GM19397 (cell line): ENCODE measurements at regions not wholly inside any gene's neighbourhood (a gene's known extent, or its start where the extent isn't known, plus 50 kb on each side); places are given as distances from the start of the nearest gene placed in this dataset.
A peak's percentile ranks its signal among the peaks of the same experiment; 100 is the strongest.

Experiments used
- ATAC-seq: cut with Tn5 transposase; IDR thresholded peaks from one replicate; pipeline ENCODE4 v1.9.1; 2021; ENCODE audit warnings: mild to moderate bottlenecking, moderate library complexity; ENCODE audit not compliant: unreplicated experiment

DNA sequence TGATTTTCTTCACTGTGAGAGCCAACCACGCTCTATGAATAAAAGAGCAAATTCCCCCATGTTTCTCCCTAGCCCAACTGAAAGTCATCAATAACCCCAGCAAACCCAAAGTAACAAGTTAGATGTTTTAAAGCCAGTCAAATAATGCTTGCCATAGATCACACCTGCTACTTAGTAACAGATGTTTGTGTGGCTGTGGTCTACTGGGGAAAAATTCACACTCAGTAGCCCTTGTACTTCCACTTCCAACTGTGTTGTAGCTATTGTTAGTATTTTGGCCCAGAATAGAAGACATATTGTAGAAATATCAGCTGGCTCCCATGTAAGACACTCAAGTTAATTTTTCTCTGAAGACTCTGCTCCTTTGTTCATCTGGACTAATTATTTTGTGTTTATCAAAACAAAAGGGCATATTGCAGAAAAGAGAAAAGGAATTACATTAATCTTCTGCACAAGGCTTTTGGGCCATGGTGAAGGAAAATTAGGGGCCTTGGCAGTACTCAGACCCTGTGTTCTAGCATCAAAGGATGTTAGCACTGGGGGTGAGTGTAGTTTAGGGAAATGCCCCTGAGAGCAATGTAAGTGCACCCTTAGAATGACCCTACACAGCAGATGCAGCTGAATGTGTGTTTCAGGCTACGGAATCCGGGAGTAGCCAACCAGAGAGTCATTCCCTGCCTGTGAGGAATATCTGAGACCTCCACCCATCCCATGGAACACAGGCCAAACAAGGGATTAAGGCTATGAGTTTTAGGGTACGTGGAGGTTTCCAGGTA is 521.9 kb downstream of the EPHA4 start:
- ATAC-seq = peak; percentile 72

DNA sequence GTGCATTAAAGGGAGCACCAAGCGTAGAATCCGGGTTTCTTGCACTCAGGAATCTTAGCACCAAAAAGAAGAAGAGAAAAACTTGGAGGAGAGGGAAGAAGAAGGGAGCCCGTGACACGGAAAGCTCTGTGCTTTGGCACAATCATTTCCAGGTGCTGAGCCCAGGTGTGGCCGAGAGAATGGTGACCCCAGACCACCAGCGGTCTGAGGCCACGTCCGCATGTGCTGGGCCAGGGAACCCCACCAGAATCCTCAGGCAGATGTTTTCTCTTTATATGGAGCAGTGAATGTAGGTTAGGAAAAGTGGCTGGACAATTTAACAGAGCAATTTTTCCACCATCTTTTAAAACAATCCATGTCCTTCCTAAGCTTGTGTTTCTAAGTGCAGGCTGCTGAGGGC is 520.9 kb downstream of the EPHA4 start:
- no peak for ATAC-seq

DNA sequence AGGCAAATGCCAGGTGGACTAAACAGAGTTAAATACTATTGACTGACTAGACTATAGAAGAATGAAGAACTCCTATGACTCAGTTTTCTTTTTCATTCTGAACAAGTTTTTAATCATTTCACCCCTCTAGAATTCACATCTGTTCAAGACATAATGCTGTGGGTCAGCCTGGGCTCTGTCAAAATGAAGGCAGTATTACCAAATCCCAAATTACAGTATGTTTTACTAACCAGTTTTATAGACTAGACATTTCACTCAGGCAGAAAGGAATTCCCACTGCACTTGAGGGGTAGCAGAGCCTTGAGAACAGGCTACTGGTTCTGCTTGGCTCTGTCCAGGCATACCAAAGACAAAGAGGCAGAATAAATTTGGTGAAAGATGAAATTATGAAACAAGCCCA is 511.7 kb downstream of the EPHA4 start:
- ATAC-seq = no peak

DNA sequence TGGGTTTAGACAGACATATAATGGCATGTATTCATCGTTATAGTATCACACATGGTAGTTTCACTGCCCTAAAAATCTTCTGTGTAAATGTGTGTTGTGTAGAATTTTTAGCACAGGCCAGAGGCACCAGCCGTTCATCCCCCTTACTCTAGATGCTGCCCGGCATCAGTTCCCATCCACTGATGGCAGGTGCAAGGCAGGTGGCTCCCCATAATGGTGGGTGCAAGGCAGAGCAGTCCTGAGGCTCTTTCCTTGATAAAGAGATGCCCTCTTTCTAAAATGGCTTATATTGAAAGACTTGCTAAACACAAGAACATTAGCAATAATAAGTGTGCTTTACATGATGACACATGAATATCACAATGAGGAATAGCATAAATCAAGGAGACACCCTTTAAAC is 508.5 kb downstream of the EPHA4 start:
- ATAC-seq = no peak

DNA sequence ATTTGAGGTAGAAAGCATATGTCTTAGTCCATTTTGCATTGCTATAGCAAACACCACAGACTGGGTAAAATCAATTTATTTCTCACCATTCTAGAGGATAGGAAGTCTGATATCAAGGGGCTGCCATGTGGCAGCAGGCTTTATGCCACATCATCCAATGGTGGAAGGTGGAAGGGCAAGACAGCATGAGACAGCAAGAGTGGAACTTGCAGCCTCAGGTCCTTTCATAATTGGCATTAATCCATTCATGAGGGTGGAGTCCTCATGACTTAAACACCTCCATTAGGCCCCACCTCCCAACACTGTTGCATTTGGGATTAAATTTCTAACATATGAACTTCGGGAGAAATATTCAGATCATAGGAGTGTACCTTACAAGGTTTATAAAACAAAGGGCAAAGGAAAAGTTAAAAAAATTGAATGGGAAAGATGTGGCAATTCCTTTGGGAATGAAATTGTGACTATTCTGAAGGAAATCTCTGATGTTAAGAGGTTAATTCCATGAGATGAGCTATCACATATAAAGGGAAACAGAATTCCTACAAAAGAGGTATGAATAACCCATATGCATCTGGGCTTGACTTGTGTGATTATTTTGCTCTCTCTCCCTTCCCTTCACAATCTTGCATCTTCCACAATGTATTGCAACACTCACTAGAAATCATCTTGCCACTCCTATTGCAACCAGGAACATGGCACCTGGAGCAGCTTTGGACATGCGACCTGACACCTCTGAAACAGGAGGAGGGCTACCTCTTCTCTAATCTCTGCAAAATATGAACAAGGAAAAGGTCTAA is 507.8 kb downstream of the EPHA4 start:
- no peak for ATAC-seq

DNA sequence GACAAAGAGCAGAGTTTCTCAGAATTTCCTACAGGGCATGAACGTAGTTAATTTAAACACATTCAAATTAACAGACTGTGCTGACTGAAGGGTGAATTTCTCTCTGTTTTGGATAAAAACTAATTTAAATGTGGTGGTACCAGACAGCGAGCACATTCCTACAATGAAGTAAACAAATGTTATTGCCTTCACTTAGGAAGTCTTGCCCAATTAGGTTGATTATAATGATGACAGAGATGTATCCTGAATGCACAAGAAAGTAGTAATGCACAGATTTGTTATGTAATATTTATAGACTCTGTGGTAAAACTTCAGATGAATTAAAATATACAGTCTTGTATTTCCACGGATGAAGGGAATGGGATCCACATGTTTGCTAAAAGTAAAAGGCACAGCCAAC is 507.2 kb downstream of the EPHA4 start:
- no peak for ATAC-seq

DNA sequence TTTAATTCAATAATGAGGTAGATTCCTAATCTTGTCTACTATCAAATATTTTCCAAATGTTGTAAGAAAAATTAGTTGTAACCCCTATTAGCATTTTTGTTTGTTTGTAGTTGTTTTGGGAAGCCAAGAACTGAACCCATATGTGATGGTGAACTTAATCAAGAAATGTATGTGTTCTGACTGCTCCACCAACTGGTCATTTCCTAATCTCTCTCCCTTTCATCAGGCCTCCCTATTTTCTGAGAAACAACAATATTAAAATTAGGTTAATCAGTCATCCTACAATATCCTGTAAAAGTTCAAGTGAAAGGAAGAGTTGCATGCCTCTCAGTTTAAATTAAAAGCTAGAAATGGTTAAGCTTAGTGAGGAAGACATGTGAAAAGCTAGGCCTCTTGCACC is 504.0 kb downstream of the EPHA4 start:
- ATAC-seq = no peak

DNA sequence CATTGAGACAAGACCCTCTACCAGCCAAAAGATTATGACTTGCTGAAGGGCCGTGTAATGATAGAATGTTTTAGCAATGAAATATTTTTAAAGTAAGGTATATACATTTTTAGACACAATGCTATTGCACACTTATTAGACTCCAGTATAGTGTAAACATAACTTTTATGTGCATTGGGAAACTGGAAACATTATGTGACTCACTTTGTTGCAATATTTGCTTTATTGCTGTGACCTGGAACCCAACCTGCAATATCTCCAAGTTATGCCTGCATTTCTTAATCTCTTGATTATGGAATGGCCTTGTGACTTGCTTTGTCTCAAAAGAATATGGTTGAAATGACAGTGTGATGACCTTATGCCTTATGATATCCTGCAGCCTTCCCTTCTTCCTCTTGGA is 502.0 kb downstream of the EPHA4 start:
- ATAC-seq = no peak

DNA sequence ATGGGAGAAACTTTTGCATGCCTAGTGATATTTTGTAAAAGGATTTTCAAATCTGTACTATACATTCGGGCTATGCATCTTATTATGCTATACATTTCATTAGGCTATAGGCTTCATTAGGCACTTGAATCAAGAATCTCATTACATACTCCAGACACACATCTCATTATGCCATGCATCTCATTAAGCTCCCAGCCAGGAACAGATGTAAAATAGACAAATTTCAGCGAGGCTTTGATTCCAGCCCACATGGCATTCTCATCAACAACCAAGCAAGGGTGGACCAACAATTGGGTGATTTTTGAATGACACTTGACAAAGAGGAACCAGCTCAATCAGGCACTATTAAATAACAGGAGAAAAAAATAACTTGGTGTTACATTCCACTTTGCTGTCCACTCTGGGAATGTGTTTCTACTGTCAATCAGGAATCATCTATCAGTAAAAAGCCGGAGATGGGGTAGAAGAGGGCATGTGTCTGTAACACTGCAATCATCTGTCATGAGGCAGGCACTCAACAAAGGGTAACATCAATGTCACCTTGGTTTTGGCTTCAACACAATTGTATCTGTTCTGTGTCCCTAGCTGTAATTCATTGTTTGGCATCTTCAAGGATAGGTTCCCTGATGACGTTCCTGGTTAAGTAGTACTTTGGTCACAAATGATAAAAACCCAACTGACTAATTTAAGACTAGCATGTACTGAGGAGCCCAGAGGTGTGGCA is 498.6 kb downstream of the EPHA4 start:
- ATAC-seq = no peak

DNA sequence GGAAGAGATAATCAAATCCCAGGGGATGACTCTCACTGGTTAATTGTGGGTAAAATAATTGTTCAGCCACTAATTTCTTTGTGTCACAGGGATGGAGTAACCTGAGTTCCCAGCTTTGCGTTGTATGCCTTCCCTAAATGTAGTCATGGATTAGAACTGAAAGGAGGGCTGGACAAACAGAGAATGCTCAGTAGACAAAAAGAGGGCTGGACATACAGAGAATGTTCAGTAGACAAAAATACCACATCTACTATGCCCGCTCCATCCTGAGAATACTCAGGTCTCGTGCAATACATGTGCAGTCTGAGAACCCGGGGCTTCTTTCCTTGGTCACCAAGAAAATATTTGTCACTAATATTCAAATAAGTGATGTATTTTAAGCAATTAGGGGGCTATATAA is 497.9 kb downstream of the EPHA4 start:
- ATAC-seq = no peak

DNA sequence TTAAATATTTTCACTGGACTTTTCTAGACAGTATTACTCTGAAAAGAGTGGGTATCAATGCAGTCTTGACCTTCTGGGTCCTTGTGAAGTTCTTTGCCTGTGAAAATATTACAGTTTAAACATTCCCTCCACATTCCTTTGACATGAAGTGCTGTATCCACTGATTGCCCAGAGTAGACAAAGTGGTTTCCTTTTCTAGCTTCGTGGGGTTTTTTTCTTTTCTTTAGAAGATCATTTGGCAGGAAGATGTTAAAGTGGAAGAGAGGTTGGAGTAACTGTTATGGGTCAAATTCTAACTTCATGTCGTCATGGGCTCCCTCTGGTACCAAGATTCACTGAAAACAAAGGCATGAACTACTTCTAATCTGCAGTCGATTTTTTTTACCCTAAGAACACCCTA is 496.9 kb downstream of the EPHA4 start:
- ATAC-seq = no peak

DNA sequence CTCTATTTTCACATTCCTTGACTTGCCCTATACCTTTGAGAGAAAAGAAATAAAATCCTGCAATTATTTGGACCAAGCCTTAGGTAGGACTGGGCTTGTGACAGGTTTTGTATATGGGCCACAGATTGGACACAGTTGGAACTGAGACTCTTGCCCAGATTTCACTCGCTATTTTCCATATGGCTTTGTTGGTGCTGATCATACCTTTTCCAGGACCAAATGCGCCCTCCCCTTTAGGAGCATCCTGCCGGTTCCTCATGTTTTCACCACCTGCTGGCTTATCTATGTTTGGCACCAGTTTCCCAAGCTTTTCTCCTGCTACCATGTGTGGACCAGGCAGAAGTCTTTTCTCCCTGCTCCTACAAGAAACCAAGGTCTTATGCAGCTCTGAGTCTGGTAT is 494.9 kb downstream of the EPHA4 start:
- no peak for ATAC-seq

DNA sequence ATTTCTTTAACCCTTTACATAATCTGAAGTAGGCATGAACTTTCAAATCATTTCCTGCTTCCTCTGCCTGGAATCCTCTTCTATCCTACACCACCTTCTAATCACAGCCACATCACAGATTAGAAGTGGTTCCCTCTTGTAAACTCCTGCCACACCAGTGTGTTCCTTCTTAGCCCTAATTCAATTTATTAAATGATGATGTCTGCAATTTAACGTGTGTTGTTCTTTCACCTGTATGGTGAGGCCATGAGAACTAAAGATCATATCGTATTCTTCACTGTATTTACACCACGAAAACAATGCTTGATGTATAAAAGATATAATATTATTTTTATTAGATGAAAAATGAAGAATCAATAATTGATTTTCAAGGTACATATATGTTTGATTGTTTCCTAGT is 494.3 kb downstream of the EPHA4 start:
- no peak for ATAC-seq

DNA sequence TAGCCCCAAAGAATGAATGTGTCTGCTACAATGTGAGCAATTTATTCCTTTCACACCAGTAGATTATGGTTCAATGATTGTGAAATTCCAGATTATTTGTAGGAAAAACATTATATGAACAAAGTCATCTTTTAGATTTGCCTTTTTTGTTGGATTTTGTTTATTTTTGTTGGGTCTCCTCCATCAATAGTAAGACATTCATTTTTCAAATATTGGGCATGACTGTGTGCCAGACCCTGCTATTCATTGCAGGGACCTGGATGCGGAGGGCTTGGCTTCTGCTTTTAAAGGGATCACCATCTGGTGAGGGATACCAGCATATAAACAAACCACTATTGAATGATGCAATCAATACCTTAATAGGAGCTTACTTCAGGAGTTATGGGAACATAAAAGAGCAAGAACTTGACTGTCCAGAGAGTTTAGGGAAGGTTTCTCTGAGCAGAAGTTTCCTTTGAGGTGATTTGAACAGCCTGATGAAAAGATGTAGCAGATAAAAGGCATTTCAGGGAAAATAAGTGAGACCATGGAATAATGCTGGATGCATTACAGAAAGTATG is 486.7 kb downstream of the EPHA4 start:
- no peak for ATAC-seq

DNA sequence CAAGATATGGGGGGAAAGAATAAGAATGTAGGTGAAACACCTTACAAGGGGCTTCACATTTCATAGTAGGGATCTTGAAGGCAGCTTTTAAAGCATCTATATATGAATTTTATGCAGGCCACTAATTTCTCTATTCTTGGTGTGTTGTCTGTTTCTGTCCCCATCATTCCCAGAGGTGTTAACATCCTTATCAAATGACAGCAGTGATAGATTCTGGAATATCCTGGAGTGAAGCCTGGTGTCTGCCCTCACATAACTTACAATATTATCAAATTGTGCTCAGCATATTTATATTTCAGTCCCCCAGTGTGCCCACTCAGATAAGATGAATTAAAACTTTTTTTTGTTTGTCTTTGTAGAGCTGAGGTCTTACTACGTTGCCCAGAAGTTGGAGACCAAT is 486.2 kb downstream of the EPHA4 start:
- ATAC-seq = no peak

DNA sequence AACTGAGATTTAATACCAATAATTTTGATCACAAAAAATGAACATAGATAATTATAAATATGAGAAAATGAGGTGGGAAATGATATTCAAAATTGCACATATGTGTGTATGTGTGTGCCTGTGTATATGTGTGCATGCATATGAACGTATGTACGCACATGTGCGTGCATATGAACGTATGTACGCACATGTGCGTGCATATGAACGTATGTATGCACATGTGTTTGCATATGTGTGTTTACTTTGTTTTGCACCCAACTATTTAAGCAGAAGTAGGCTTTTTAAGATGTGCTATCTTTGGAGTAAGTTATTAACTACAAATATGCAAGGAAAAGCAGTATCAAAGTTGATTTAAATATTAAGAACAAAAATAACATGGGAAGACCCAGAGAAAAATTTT is 484.3 kb downstream of the EPHA4 start:
- no peak for ATAC-seq

DNA sequence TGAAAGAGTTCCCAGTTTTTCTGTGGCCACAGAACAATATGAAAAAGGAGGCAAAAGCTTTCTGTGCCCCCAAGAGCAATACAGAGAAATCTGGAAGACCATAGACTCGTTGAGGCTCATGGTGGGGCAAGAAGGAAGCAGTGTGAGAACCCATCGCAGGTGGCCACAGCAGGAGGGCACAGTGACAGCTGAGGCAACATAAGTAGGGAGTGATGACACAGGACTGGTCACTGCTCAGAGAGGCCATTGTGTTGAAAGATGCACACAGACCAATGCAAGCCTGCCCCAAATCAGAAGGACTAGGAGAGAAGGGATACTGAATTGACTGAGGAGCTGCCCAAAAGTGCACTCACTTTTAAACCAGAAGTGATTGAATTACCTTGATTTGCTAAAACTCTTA is 483.6 kb downstream of the EPHA4 start:
- no peak for ATAC-seq

DNA sequence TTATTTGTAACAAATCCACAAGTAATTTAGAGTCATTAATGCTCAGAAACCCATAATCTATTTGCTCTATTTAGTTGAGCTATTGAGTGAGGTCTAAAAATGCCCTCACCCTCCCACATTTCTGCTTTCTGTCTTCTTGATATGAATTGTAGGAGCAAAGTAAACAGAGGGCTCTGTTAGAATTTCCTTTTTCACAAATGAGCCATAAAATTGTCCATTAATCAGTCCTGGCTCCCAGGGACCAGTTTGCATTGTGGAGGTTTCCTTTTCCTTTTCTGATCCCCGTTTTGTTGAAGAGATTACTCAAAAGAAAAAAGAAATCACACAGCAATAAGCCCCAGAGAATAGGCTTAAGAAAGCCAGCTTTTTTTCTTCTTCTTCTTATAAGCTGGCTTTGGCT is 476.7 kb downstream of the EPHA4 start:
- no peak for ATAC-seq

DNA sequence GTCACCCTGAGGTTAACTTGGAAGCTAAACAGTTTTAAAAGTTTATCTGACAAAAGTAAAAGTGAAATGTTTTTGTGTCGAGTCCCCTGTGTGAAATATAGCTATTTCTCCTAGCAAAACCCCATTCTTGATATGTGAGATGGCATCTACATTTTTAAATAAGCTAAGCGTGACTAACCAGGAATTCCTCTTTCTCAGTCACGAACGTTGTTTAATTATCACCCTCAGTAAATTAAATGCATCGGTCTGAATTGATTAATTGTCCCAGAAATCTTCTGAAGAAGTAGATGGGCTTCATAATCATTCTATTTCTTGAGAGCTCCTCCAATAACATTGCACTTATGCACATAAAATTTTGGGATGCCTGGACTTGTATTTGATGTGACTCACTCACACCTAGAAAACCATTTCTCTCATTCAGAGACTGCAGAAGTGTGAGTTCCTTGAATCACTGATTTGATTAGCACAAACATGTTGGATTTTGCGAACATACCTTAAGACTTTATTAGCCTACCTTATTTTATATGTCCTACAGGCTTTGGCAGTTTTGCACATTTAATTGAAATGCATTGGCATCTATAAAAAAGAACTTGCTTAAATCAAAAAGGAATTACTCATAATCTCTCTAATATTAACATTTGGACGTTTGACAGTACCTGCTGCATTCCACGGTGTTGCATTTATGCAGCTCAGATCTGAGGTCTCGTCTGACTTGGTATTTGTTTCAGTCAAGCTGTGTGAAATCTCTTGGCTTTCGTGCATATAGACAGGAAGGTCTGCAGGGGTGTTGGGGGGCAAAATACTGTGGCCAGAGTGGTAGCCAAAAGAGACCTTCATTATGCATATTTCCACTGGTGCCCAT is 475.2 kb downstream of the EPHA4 start:
- ATAC-seq = no peak

DNA sequence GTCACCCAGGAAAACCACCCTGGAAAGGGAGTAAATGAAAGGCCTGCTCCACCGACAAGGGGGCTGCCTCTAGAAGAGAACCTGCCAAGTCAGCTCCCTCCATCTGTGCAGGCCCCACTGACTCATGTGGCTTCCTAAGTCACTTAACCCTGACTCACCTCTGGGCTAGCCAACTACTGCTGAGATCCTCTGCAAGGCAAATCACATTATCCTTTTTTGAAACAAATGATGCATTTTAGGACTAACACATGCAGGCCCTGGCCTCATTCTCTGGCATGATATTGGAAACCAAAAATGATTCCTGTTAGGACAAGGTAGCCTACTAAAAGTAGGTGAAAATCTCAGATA is 474.6 kb downstream of the EPHA4 start:
- ATAC-seq = no peak

DNA sequence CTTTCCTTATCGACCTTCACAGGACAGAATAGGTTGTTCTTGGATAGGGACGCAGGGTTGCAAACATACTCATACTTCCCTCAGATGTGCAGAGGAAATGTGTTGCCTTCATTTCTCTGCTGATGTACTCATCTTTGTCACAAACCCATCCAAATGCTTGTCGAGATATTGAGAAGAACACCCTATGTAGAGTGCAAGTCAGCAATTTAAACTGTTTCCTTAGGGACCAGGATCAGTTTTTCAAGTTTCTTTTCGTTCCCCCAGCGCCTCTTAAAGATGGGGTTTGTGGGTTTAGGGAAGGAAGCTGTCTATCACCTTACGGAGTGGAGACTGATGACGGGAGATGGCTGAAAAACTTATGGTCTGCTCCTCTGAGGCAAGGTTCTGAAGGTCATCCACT is 474.2 kb downstream of the EPHA4 start:
- ATAC-seq = no peak
